Adrenal gland (tissue), 5 donors: ENCODE measurements at regions not wholly inside any gene's neighbourhood (a gene's known extent, or its start where the extent isn't known, plus 50 kb on each side); places are given as distances from the start of the nearest gene placed in this dataset.

Experiments
- POLR2A ChIP-seq, 2 donors: fragments of 450-650 bp; IDR thresholded peaks; one replicate each; pipeline ENCODE4 v1.6.1; 2017; ENCODE audit warnings: antibody characterized with exemption in 2 of 2, mild to moderate bottlenecking in 2 of 2, moderate library complexity in 1 of 2
- TF ChIP-seq, protein P1 (sequence below), 6 experiments: fragments of 450-650 bp in 4 of 6; fragments of 200-600 bp in 2 of 6; sonication (generic) in 1 of 6; IDR thresholded peaks; 1 replicate in 5 of 6; 2 replicates in 1 of 6; pipeline versions ENCODE4 v1.5.1 to v1.8.0; 2016 to 2021; ENCODE audit warnings: antibody characterized with exemption in 6 of 6, mild to moderate bottlenecking in 2 of 6, moderate library complexity in 1 of 6
- donor health status: DM: no; HTN: no; CAD: no.

GRCh38 chr12:132404435-132404855, 75.1 kb upstream of the GALNT9 start:
- TF ChIP-seq POLR2A (IDR thresholded peaks at IDR 0.05), result no peak
- TF ChIP-seq, protein P1, sequence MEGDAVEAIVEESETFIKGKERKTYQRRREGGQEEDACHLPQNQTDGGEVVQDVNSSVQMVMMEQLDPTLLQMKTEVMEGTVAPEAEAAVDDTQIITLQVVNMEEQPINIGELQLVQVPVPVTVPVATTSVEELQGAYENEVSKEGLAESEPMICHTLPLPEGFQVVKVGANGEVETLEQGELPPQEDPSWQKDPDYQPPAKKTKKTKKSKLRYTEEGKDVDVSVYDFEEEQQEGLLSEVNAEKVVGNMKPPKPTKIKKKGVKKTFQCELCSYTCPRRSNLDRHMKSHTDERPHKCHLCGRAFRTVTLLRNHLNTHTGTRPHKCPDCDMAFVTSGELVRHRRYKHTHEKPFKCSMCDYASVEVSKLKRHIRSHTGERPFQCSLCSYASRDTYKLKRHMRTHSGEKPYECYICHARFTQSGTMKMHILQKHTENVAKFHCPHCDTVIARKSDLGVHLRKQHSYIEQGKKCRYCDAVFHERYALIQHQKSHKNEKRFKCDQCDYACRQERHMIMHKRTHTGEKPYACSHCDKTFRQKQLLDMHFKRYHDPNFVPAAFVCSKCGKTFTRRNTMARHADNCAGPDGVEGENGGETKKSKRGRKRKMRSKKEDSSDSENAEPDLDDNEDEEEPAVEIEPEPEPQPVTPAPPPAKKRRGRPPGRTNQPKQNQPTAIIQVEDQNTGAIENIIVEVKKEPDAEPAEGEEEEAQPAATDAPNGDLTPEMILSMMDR (IDR thresholded peaks at IDR 0.05), result no peak
